K562 (cell line): ENCODE measurements at regions not wholly inside any gene's neighbourhood (a gene's known extent, or its start where the extent isn't known, plus 50 kb on each side); places are given as distances from the start of the nearest gene placed in this dataset.

Source experiments
- ATAC-seq: fragments of 200-7000 bp; cut with Tn5 transposase; 3 replicates; pipeline ENCODE4 v1.9.1; 2020; ENCODE audit warnings: moderate library complexity
- BruUV-seq: library from RNA; stranded (reverse); fragments of 400-500 nt; replicated peaks from 2 replicates; lab custom pipeline; 2021; lab: Mats Ljungman, UMichigan
- CTCF ChIA-PET: fragments of 300-600 bp; formaldehyde crosslinking; extraction: SDS; loops from one replicate; lab custom pipeline; 2021; ENCODE audit warnings: low intra/inter-chr PET ratio; lab: Yijun Ruan, JAX
- POLR2A ChIA-PET: fragments of 300-600, 350-650 bp; sonication (Branson Sonifier 250); formaldehyde crosslinking; extraction: SDS; loops from one replicate; lab custom pipeline; 2021; ENCODE audit warnings: antibody characterized with exemption, inconsistent platforms; lab: Yijun Ruan, JAX
- DNase-seq, 4 experiments: peaks; one replicate each; pipeline versions ENCODE4 v3.0.0 to v3.0.0-alpha.2; 2011 to 2018; ENCODE audit warnings: low spot score in 3 of 4, mixed read lengths in 3 of 4; ENCODE audit errors: extremely low read depth in 1 of 4
- FAIRE-seq: peaks from 2 replicates; lab custom pipeline; 2011; peaks lifted over from hg19 to GRCh38; lab: Jason Lieb, UNC
- H2AFZ ChIP-seq: 2 replicates; pipeline ENCODE4 v1.6.0; 2011; ENCODE audit warnings: low read depth, low read length, control low read depth, inconsistent platforms
- H3K27ac ChIP-seq: fragments of 200-600 bp; 3 replicates; pipeline ENCODE4 v1.8.0; 2011; ENCODE audit warnings: low read depth, mild to moderate bottlenecking, control low read depth, inconsistent platforms, low read length, moderate library complexity, mixed read lengths; ENCODE audit errors: extremely low read depth
- H3K27me3 ChIP-seq, 2 experiments: fragments of 300-600 bp in 1 of 2; 2 replicates in 1 of 2; 3 replicates in 1 of 2; pipeline versions ENCODE4 v1.6.0 to v1.8.0; 2011; ENCODE audit warnings: inconsistent platforms in 2 of 2, low read length in 2 of 2, mild to moderate bottlenecking in 1 of 2, mixed read lengths in 1 of 2, moderate library complexity in 1 of 2; ENCODE audit not compliant: control insufficient read depth in 2 of 2, insufficient read depth in 2 of 2
- H3K36me3 ChIP-seq: fragments of 300-600 bp; 3 replicates; pipeline ENCODE4 v1.8.0; 2011; ENCODE audit warnings: mild to moderate bottlenecking, low read length, inconsistent platforms; ENCODE audit not compliant: control insufficient read depth, insufficient read depth
- H3K4me1 ChIP-seq, 2 experiments: fragments of 200-600 bp in 1 of 2; replicated peaks in 1 of 2; 2 replicates in 1 of 2; 3 replicates in 1 of 2; pipeline versions ENCODE4 v1.5.1 to v1.8.0; 2011; ENCODE audit warnings: inconsistent platforms in 2 of 2, low read length in 2 of 2, mild to moderate bottlenecking in 1 of 2, mixed read lengths in 1 of 2, moderate library complexity in 1 of 2; ENCODE audit not compliant: control insufficient read depth in 2 of 2, insufficient read depth in 2 of 2
- H3K4me2 ChIP-seq: 2 replicates; pipeline ENCODE4 v1.6.1; 2011; ENCODE audit warnings: low read length, control low read depth, inconsistent platforms, mixed read lengths; ENCODE audit not compliant: insufficient read depth
- H3K4me3 ChIP-seq: fragments of 200-600 bp; sonication (generic), shearing (Covaris generic); 2 replicates; pipeline ENCODE4 v1.5.1; 2016; ENCODE audit warnings: control low read depth, inconsistent platforms
- H3K79me2 ChIP-seq: fragments of 200-600 bp; 3 replicates; pipeline ENCODE4 v1.8.0; 2011; ENCODE audit warnings: low read length, inconsistent platforms; ENCODE audit not compliant: control insufficient read depth, insufficient read depth
- H3K9ac ChIP-seq, 2 experiments: 2 replicates each; pipeline versions ENCODE4 v1.6.0 to v1.6.1; 2011; ENCODE audit warnings: low read depth in 2 of 2, low read length in 2 of 2, control low read depth in 1 of 2, inconsistent platforms in 1 of 2, mild to moderate bottlenecking in 1 of 2, mixed read lengths in 1 of 2; ENCODE audit not compliant: insufficient read depth in 1 of 2
- H3K9me1 ChIP-seq: one replicate; pipeline ENCODE4 v1.6.0; 2011; ENCODE audit warnings: inconsistent platforms, mild to moderate bottlenecking, low read length, moderate library complexity; ENCODE audit not compliant: control insufficient read depth, insufficient read depth
- H3K9me3 ChIP-seq: replicated peaks from 2 replicates; pipeline ENCODE4 v1.5.1; 2011; ENCODE audit warnings: low read depth, low read length, inconsistent platforms; ENCODE audit not compliant: control insufficient read depth, insufficient read depth
- H4K20me1 ChIP-seq: replicated peaks from 2 replicates; pipeline ENCODE4 v1.6.1; 2011; ENCODE audit warnings: low read length, inconsistent platforms, mixed read lengths; ENCODE audit not compliant: control insufficient read depth, insufficient read depth
- CHD4 ChIP-seq: fragments of 200-600 bp; sonication (generic); IDR thresholded peaks from 3 replicates; pipeline ENCODE4 v1.6.1; 2012; ENCODE audit warnings: low read depth, mild to moderate bottlenecking, mixed read lengths, low read length, inconsistent platforms; ENCODE audit not compliant: insufficient read depth, insufficient replicate concordance, poor library complexity, severe bottlenecking
- DACH1 ChIP-seq: fragments of 450-650 bp; IDR thresholded peaks from 2 replicates; pipeline ENCODE4 v1.6.1; 2018; ENCODE audit not compliant: partially characterized antibody
- DPF2 ChIP-seq: fragments of 450-650 bp; IDR thresholded peaks from 2 replicates; pipeline ENCODE4 v1.6.1; 2016
- HDAC8 ChIP-seq: fragments of 450-650 bp; IDR thresholded peaks from 2 replicates; pipeline ENCODE4 v1.6.1; 2016; ENCODE audit warnings: mild to moderate bottlenecking, missing genetic modification characterization, moderate library complexity, missing compliant biosample characterization
- KAT7 ChIP-seq: sonication (generic); formaldehyde crosslinking; IDR thresholded peaks from 2 replicates; pipeline ENCODE4 v1.8.0; 2022; ENCODE audit warnings: missing genetic modification reagents, mild to moderate bottlenecking, borderline replicate concordance
- MED1 ChIP-seq: sonication (generic); formaldehyde crosslinking; IDR thresholded peaks from 2 replicates; pipeline ENCODE4 v1.8.1; 2023; ENCODE audit warnings: missing genetic modification reagents, borderline replicate concordance
- PTBP1 ChIP-seq: fragments of 200-400 bp; formaldehyde crosslinking; IDR thresholded peaks from 2 replicates; pipeline ENCODE4 v1.6.1; 2017; ENCODE audit warnings: low read depth, low read length
- RBM34 ChIP-seq: fragments of 200-400 bp; formaldehyde crosslinking; IDR thresholded peaks from 2 replicates; pipeline ENCODE4 v1.6.1; 2018; ENCODE audit warnings: low read length, borderline replicate concordance; ENCODE audit not compliant: insufficient read depth
- XRCC4 ChIP-seq: IDR thresholded peaks from one replicate; pipeline ENCODE4 v1.6.1; 2011; ENCODE audit not compliant: insufficient read depth, insufficient read length; ENCODE audit errors: extremely low read depth
- ZNF175 ChIP-seq: fragments of 200-800 bp; sonication (Bioruptor generic); IDR thresholded peaks from 2 replicates; pipeline ENCODE4 v1.6.1; 2016; ENCODE audit warnings: low read depth, mild to moderate bottlenecking, missing genetic modification characterization, missing compliant biosample characterization
- ZNF274 ChIP-seq: IDR thresholded peaks from 2 replicates; pipeline ENCODE4 v1.6.1; 2011; ENCODE audit warnings: low read depth, mild to moderate bottlenecking, low read length, moderate library complexity, borderline replicate concordance
- ZNF316 ChIP-seq: fragments of 450-650 bp; IDR thresholded peaks from 2 replicates; pipeline ENCODE4 v1.6.1; 2016
- ZNF668 ChIP-seq: fragments of 250-450 bp; sonication (Bioruptor Pico); IDR thresholded peaks from 2 replicates; pipeline ENCODE4 v1.8.0; 2022; ENCODE audit warnings: mild to moderate bottlenecking, inconsistent platforms
- WGBS: fragments of 100-300 bp; shearing (Covaris generic); methylation state at CpG from one replicate; pipeline ENCODE4 v1.1.6; 2016; ENCODE audit warnings: low coverage, mixed read lengths; ENCODE audit not compliant: insufficient coverage; ENCODE audit errors: missing lambda C conversion rate; 5-methylcytosine and 5-hydroxymethylcytosine counted together
- in situ Hi-C: fragments of 300-500 bp; cut with MboI; formaldehyde crosslinking; loops from 4 replicates; pipeline ENCODE4 v1.15.0; 2018; ENCODE audit warnings: inconsistent platforms, mixed read lengths
- intact Hi-C: fragments of 100-400 bp; cut with micrococcal nuclease; formaldehyde crosslinking; loops from 2 replicates; pipeline ENCODE4 v1.14.2; 2022
- TF ChIP-seq, protein P1 (sequence below): sonication (generic); IDR thresholded peaks from 2 replicates; pipeline ENCODE4 v1.6.1; 2016

DNA sequence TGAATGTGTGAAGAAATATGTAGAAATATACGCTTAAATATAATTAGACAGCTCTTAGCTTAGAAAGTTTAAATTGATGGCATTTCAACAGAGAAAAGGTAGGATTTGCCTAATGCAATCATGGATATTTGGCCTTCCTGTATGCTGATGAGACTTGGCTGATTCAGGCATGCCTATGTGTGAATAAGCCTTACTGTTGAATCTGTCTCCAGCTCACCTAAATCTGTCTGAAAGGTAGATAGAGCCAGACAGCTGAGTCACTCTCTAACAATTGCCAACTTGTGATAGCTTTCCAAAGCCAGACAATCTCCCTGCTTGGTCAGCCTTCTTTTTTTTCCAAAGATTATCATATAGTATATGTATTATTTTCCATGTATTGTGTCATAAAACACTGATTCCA is 92.8 kb upstream of the FLRT2 start:
- FAIRE-seq (no peak), DNase-seq (no peak), ATAC-seq (no peak)
- in situ Hi-C loops: no loop called here
- Histone ChIP-seq H3K27me3 (no peaks in the 10 kb centered on the region), H3K9me1 (no peaks in the 10 kb centered on the region), H3K27ac (no peak overlapping the region), H3K4me3 (no peak overlapping the region), H3K79me2 (no peaks in the 10 kb centered on the region), H4K20me1 (no peaks in the 10 kb centered on the region), H3K4me2 (no peak overlapping the region), H3K9me3 (no peaks in the 10 kb centered on the region), H3K9ac (no peak overlapping the region), H3K36me3 (no peaks in the 10 kb centered on the region), H2AFZ (no peak overlapping the region), H3K4me1 (no peaks in the 10 kb centered on the region)
- ChIA-PET POLR2A (no interaction called here), CTCF (no interaction called here)
- BruUV-seq: no TSS peak
- WGBS: 0% methylated on average over 1 of the region's 1 CpG
- intact Hi-C loops: no loop called here
- no peak for TF ChIP-seq CHD4
- no peak for TF ChIP-seq XRCC4
- TF ChIP-seq DPF2: no peak
- no peak for TF ChIP-seq KAT7 (CRISPR knock-in tag)
- no peak for TF ChIP-seq RBM34
- TF ChIP-seq PTBP1: no peak
- TF ChIP-seq ZNF274: no peak
- TF ChIP-seq ZNF316: no peak
- no peak for TF ChIP-seq DACH1
- TF ChIP-seq, protein P1, sequence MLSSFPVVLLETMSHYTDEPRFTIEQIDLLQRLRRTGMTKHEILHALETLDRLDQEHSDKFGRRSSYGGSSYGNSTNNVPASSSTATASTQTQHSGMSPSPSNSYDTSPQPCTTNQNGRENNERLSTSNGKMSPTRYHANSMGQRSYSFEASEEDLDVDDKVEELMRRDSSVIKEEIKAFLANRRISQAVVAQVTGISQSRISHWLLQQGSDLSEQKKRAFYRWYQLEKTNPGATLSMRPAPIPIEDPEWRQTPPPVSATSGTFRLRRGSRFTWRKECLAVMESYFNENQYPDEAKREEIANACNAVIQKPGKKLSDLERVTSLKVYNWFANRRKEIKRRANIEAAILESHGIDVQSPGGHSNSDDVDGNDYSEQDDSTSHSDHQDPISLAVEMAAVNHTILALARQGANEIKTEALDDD: no peak
- TF ChIP-seq MED1 (CRISPR knock-in tag): no peak
- TF ChIP-seq ZNF175 (CRISPR knock-in tag): no peak
- TF ChIP-seq ZNF668: no peak
- no peak for TF ChIP-seq HDAC8 (tag)
